ENCODE measurements at regions not wholly inside any gene's neighbourhood (a gene's known extent, or its start where the extent isn't known, plus 50 kb on each side); places are given as distances from the start of the nearest gene placed in this dataset.
A peak's percentile ranks its signal among the peaks of the same experiment; 100 is the strongest.

GRCh38 chr10:8874268-8874667 lies 819.8 kb downstream of the GATA3 start:
- DNase-seq (ENCODE audit: low read depth, low spot score), result no peak

GRCh38 chr10:8874972-8875371 lies 820.5 kb downstream of the GATA3 start:
- no peak for DNase-seq (ENCODE audit: low read depth, low spot score)

- no peak for DNase-seq (ENCODE audit: low read depth, low spot score)
These were observed 821.7 kb downstream of the GATA3 start for GRCh38 chr10:8876171-8876570.

GRCh38 chr10:8889538-8889937 lies 835.0 kb downstream of the GATA3 start:
- no peak for DNase-seq (ENCODE audit: low read depth, low spot score)

- no peak for DNase-seq (ENCODE audit: low read depth, low spot score)
These were observed 838.6 kb downstream of the GATA3 start for GRCh38 chr10:8893102-8893501.

GRCh38 chr10:8894148-8894547 lies 839.7 kb downstream of the GATA3 start:
- no peak for DNase-seq (ENCODE audit: low read depth, low spot score)

- DNase-seq (ENCODE audit: low read depth, low spot score), result no peak
These were observed 843.3 kb downstream of the GATA3 start for GRCh38 chr10:8897769-8898168.

- no peak for DNase-seq (ENCODE audit: low read depth, low spot score)
These were observed 844.4 kb downstream of the GATA3 start for GRCh38 chr10:8898745-8899330.

GRCh38 chr10:8902926-8903325 lies 848.4 kb downstream of the GATA3 start:
- DNase-seq (ENCODE audit: low read depth, low spot score), result no peak

- DNase-seq (ENCODE audit: low read depth, low spot score), result peak; percentile 11
These were observed 853.5 kb downstream of the GATA3 start for GRCh38 chr10:8908013-8908412.

- peak; percentile 10 for DNase-seq (ENCODE audit: low read depth, low spot score)
These were observed 855.8 kb downstream of the GATA3 start for GRCh38 chr10:8910314-8910713.

GRCh38 chr10:8911032-8911431 lies 856.5 kb downstream of the GATA3 start:
- DNase-seq (ENCODE audit: low read depth, low spot score), result no peak

- no peak for DNase-seq (ENCODE audit: low read depth, low spot score)
These were observed 857.6 kb downstream of the GATA3 start for GRCh38 chr10:8912108-8912507.

GRCh38 chr10:8913720-8914119 lies 859.2 kb downstream of the GATA3 start:
- DNase-seq (ENCODE audit: low read depth, low spot score), result no peak

GRCh38 chr10:8919280-8919679 lies 864.8 kb downstream of the GATA3 start:
- DNase-seq (ENCODE audit: low read depth, low spot score), result no peak

- no peak for DNase-seq (ENCODE audit: low read depth, low spot score)
These were observed 867.1 kb downstream of the GATA3 start for GRCh38 chr10:8921568-8921967.

GRCh38 chr10:8923096-8923495 lies 868.6 kb downstream of the GATA3 start:
- no peak for DNase-seq (ENCODE audit: low read depth, low spot score)

- DNase-seq (ENCODE audit: low read depth, low spot score), result no peak
These were observed 873.2 kb downstream of the GATA3 start for GRCh38 chr10:8927705-8928104.

- no peak for DNase-seq (ENCODE audit: low read depth, low spot score)
These were observed 892.0 kb downstream of the GATA3 start for GRCh38 chr10:8946451-8946850.

GRCh38 chr10:8950978-8951377 lies 896.5 kb downstream of the GATA3 start:
- no peak for DNase-seq (ENCODE audit: low read depth, low spot score)

GRCh38 chr10:8951440-8952089 lies 897.1 kb downstream of the GATA3 start:
- DNase-seq (ENCODE audit: low read depth, low spot score), result no peak

GRCh38 chr10:8956400-8956799 lies 901.9 kb downstream of the GATA3 start:
- DNase-seq (ENCODE audit: low read depth, low spot score), result no peak

GRCh38 chr10:8962249-8962648 lies 907.8 kb downstream of the GATA3 start:
- DNase-seq (ENCODE audit: low read depth, low spot score), result no peak

- DNase-seq (ENCODE audit: low read depth, low spot score), result no peak
These were observed 912.6 kb downstream of the GATA3 start for GRCh38 chr10:8967061-8967460.
